KMS-11 (cell line): ENCODE measurements at regions not wholly inside any gene's neighbourhood (a gene's known extent, or its start where the extent isn't known, plus 50 kb on each side); places are given as distances from the start of the nearest gene placed in this dataset.

Experiments used
- H2AFZ ChIP-seq: fragments of 200-600 bp; sonication (generic); 2 replicates; pipeline ENCODE4 v1.6.1; 2016; ENCODE audit warnings: antibody characterized with exemption, mixed run types, low read depth
- H3K27ac ChIP-seq: fragments of 200-600 bp; sonication (generic); 2 replicates; pipeline ENCODE4 v1.6.1; 2016; ENCODE audit warnings: mild to moderate bottlenecking, mixed run types
- H3K27me3 ChIP-seq: fragments of 200-600 bp; sonication (generic); 2 replicates; pipeline ENCODE4 v1.6.1; 2017; ENCODE audit warnings: mild to moderate bottlenecking, low read depth, mixed run types, moderate library complexity; ENCODE audit not compliant: insufficient read depth
- H3K36me3 ChIP-seq: fragments of 200-600 bp; sonication (generic); 2 replicates; pipeline ENCODE4 v1.6.1; 2017; ENCODE audit warnings: mild to moderate bottlenecking, mixed run types; ENCODE audit not compliant: insufficient read depth
- H3K4me1 ChIP-seq: fragments of 200-600 bp; sonication (generic); 2 replicates; pipeline ENCODE4 v1.6.1; 2016; ENCODE audit warnings: mild to moderate bottlenecking, low read depth, mixed run types; ENCODE audit not compliant: poor library complexity, severe bottlenecking
- H3K4me2 ChIP-seq: fragments of 200-600 bp; sonication (generic); 2 replicates; pipeline ENCODE4 v1.7.0; 2016; ENCODE audit warnings: mild to moderate bottlenecking, mixed run types
- H3K4me3 ChIP-seq: fragments of 200-600 bp; sonication (generic); IDR thresholded peaks from 2 replicates; pipeline ENCODE4 v1.6.1; 2017; ENCODE audit warnings: low read depth, low read length, mixed read lengths; ENCODE audit not compliant: insufficient read depth
- H3K79me2 ChIP-seq: fragments of 200-600 bp; sonication (generic); 2 replicates; pipeline ENCODE4 v1.6.1; 2016; ENCODE audit warnings: low read depth, mixed run types; ENCODE audit not compliant: insufficient read depth
- H3K9ac ChIP-seq: fragments of 200-600 bp; sonication (generic); 2 replicates; pipeline ENCODE4 v1.6.1; 2016; ENCODE audit warnings: mild to moderate bottlenecking, mixed run types
- H4K20me1 ChIP-seq: fragments of 200-600 bp; sonication (generic); 2 replicates; pipeline ENCODE4 v1.6.1; 2016; ENCODE audit warnings: mild to moderate bottlenecking, mixed run types; ENCODE audit not compliant: insufficient read depth
- CTCF ChIP-seq: fragments of 200-600 bp; sonication (generic); conservative IDR thresholded peaks from 2 replicates; pipeline ENCODE4 v1.6.1; 2017; ENCODE audit warnings: low read depth, mild to moderate bottlenecking, antibody characterized with exemption, low read length, moderate library complexity, mixed read lengths

- no peaks in the 10 kb centered on the region for H3K79me2 ChIP-seq
- no peaks in the 10 kb centered on the region for H3K27me3 ChIP-seq
- no peak overlapping the region for H3K9ac ChIP-seq
- H3K36me3 ChIP-seq, result no peaks in the 10 kb centered on the region
- H3K27ac ChIP-seq, result no peak overlapping the region
- H3K4me2 ChIP-seq, result no peak overlapping the region
- H3K4me1 ChIP-seq, result no peaks in the 10 kb centered on the region
- TF ChIP-seq CTCF, result no peak
- no peaks in the 10 kb centered on the region for H4K20me1 ChIP-seq
- no peak overlapping the region for H2AFZ ChIP-seq
- H3K4me3 ChIP-seq, result no peak overlapping the region
These were observed 475.8 kb upstream of the KCNMB2 start for GRCh38 chr3:178060407-178060806.

- Histone ChIP-seq H3K4me1 (no peaks in the 10 kb centered on the region), H3K9ac (no peak overlapping the region), H3K79me2 (no peaks in the 10 kb centered on the region), H3K4me2 (no peak overlapping the region), H3K27ac (no peak overlapping the region), H3K36me3 (no peaks in the 10 kb centered on the region), H3K27me3 (no peaks in the 10 kb centered on the region), H4K20me1 (no peaks in the 10 kb centered on the region), H2AFZ (no peak overlapping the region), H3K4me3 (no peak overlapping the region)
- TF ChIP-seq CTCF, result no peak
These were observed 474.1 kb upstream of the KCNMB2 start for GRCh38 chr3:178062126-178062525.

GRCh38 chr3:178063461-178063860, 472.8 kb upstream of the KCNMB2 start:
- TF ChIP-seq CTCF, result no peak
- H3K27ac ChIP-seq, result no peak overlapping the region
- no peak overlapping the region for H2AFZ ChIP-seq
- no peaks in the 10 kb centered on the region for H3K4me1 ChIP-seq
- no peak overlapping the region for H3K9ac ChIP-seq
- no peak overlapping the region for H3K4me3 ChIP-seq
- no peaks in the 10 kb centered on the region for H3K36me3 ChIP-seq
- no peak overlapping the region for H3K4me2 ChIP-seq
- H3K79me2 ChIP-seq, result no peaks in the 10 kb centered on the region
- H4K20me1 ChIP-seq, result no peaks in the 10 kb centered on the region
- H3K27me3 ChIP-seq, result no peaks in the 10 kb centered on the region

GRCh38 chr3:178067721-178068120, 468.5 kb upstream of the KCNMB2 start:
- no peaks in the 10 kb centered on the region for H3K4me1 ChIP-seq
- no peak overlapping the region for H2AFZ ChIP-seq
- no peak overlapping the region for H3K27ac ChIP-seq

More at GRCh38 chr3:178067721-178068120, 468.5 kb upstream of the KCNMB2 start:
- H3K9ac ChIP-seq, result no peak overlapping the region
- H4K20me1 ChIP-seq, result no peaks in the 10 kb centered on the region
- H3K27me3 ChIP-seq, result no peaks in the 10 kb centered on the region
- H3K79me2 ChIP-seq, result no peaks in the 10 kb centered on the region
- no peak overlapping the region for H3K4me3 ChIP-seq
- no peak overlapping the region for H3K4me2 ChIP-seq
- no peaks in the 10 kb centered on the region for H3K36me3 ChIP-seq
- TF ChIP-seq CTCF, result no peak
